Epithelial cell of esophagus (primary cell): ENCODE measurements at regions not wholly inside any gene's neighbourhood (a gene's known extent, or its start where the extent isn't known, plus 50 kb on each side); places are given as distances from the start of the nearest gene placed in this dataset.
A peak's percentile ranks its signal among the peaks of the same experiment; 100 is the strongest.

Experiments used
- DNase-seq: peaks from one replicate; pipeline ENCODE4 v3.0.0; 2010; ENCODE audit warnings: low read depth
- H3K4me3 ChIP-seq: 2 replicates; pipeline ENCODE4 v1.5.1; 2011; ENCODE audit warnings: mild to moderate bottlenecking, low read length, control low read depth
- TF ChIP-seq, protein P1 (sequence below): IDR thresholded peaks from 2 replicates; pipeline ENCODE4 v1.5.1; 2011; ENCODE audit warnings: low read depth, mild to moderate bottlenecking, low read length, control low read depth, inconsistent platforms; ENCODE audit not compliant: insufficient read depth; ENCODE audit errors: missing control alignments

DNA sequence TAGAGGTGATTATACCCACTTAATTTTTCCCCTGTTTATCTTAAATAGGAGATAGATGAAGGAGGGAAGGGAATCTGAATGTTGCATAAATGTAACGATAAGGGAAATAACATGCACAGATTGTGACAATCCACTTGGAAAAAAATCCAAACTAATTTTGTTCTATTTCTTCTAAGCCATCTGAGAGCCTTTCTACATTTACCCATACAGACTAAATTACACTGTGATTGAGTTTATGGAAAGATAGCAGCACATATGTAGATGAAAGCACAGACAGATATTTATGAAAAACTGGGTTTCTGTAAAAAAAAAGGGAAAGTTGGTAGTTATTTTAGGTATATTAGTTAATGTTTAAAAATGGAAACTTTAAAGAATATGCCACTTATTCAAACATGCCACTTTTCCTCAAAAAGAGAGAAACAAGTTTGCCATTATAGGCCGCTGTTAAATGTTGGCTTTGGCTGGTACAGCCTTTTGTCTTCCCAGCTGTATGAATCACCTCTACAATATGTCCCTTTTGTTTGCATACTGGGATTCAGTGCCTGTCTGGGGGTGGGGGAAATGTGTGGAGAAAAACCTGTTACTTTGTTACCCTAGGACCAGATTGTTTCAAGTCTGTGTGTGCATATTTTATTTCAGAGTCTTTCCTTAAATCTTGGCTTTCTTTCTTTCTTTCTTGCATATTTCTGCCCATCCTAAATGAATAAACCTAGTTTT, 470.2 kb upstream of the LMO3 start:
- DNase-seq: peak; percentile 59
- TF ChIP-seq, protein P1, sequence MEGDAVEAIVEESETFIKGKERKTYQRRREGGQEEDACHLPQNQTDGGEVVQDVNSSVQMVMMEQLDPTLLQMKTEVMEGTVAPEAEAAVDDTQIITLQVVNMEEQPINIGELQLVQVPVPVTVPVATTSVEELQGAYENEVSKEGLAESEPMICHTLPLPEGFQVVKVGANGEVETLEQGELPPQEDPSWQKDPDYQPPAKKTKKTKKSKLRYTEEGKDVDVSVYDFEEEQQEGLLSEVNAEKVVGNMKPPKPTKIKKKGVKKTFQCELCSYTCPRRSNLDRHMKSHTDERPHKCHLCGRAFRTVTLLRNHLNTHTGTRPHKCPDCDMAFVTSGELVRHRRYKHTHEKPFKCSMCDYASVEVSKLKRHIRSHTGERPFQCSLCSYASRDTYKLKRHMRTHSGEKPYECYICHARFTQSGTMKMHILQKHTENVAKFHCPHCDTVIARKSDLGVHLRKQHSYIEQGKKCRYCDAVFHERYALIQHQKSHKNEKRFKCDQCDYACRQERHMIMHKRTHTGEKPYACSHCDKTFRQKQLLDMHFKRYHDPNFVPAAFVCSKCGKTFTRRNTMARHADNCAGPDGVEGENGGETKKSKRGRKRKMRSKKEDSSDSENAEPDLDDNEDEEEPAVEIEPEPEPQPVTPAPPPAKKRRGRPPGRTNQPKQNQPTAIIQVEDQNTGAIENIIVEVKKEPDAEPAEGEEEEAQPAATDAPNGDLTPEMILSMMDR: no peak
- no peak overlapping the region for H3K4me3 ChIP-seq

DNA sequence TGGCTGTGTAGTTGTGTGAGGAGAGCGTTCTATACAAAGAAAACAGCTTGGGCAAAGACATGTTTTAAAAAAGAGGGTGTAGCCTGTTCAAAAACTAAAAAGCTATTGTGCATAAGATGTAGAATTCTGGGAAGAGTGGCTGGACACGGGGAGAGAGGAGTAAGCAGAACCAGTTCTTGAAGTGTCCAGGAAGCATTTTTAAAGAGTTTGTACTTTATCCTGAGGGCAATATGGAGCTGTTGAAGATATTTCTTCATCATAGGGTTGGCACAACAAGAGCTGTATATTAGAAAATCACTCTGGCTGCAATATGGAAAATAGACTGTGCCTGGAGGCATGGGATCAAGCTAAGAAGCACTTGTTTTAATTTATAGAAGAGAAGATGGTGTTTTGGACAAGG, 458.9 kb upstream of the LMO3 start:
- DNase-seq: peak; percentile 65
- H3K4me3 ChIP-seq: no peak overlapping the region
- TF ChIP-seq, protein P1: no peak

DNA sequence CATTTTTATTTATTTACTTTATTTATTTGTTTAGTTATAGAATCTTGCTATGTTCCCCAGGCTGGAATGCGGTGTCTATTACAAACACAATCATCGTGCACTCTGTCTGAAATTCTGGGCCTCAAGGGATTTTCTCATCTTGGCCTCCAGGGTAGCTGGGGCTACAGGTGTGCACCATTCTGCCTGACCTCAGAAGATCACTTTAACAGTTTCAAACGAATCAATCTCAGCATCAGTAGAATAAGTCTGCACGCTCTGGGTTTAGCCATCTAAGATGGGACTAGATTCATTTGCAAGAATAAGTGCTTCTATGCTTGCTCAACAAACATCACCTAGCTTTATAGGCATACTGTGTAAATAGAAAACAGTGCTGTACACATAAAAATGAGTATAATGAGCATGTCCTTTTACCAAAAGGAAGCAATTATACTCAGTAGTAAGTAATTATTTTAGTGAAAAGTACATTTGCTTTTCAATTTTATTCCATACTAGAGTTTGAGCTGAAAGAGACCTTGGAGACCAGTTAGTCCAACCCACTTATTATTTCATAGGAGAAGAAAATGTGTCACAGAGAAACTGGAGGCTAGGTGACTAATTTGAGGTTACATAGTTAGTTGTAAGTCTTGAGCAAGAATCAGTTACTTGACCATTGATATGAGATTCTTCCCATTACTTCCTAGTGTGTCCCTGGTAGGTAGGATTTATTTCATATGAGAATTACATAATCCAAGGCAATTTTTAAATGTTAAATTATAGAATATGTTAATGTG, 456.5 kb upstream of the LMO3 start:
- peak; percentile 82 for DNase-seq
- H3K4me3 ChIP-seq: no peak overlapping the region
- TF ChIP-seq, protein P1: no peak

DNA sequence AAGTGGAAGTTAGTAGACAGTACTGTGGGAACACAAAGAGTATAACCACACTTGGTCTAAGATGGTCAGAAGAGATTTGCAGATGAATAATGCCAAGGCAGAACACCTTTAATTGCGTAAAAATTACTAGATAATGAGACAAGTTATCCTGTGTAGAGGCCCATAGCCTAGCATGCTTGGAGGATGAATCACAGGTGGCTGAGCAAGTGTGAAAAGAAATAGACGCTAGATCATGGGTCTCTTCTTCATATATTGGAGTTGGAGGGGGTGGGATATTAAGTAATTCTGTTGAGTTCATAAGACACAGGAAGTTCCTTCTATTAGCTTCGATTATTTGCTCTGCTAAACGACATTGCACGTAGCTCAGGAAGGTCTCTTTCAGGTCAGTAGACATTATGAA, 454.3 kb upstream of the LMO3 start:
- peak; percentile 80 for DNase-seq
- no peak overlapping the region for H3K4me3 ChIP-seq
- TF ChIP-seq, protein P1: no peak

DNA sequence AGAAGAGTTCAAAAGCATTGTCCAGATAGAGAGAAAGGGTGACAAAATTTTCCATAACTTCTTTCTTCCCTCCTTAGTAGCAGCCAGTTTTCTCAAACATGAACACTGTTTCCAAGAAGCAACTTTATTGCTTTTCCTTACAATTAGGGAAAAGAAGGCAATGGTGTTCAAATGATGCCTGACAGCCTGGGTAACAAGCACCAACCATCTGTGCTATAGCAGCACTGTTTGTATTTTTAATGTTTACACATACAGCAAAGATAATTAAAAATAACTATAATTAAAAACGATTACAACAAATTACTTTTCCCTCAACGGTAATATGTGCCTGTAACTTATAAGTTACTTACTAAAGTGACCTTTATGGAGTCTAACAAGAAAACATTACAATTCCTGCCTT, 450.6 kb upstream of the LMO3 start:
- DNase-seq: no peak
- TF ChIP-seq, protein P1: no peak
- no peak overlapping the region for H3K4me3 ChIP-seq

DNA sequence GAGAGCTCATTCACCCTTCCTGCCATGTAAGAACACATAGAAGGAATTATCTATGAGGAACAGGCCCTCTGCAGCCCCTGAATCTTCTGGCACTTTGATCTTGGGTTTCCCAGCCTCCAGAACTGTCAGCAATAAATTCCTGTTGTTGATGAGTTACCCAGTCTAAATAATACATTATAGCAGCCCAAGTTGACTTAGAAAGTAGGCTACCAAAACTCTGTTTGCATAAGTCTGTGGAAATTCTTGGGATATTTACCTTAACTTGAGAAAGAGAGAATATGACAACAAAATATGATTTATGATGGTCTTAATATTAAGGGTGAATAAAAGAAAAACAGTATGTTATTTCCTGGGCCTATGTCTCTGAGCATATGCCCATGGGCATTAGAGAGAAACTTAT, 433.0 kb upstream of the LMO3 start:
- DNase-seq: no peak
- TF ChIP-seq, protein P1: no peak
- H3K4me3 ChIP-seq: no peak overlapping the region
